GM21619 (cell line): ENCODE measurements at regions not wholly inside any gene's neighbourhood (a gene's known extent, or its start where the extent isn't known, plus 50 kb on each side); places are given as distances from the start of the nearest gene placed in this dataset.
A peak's percentile ranks its signal among the peaks of the same experiment; 100 is the strongest.
"Not testable (repeated sequence)": the region's sequence is repeated elsewhere in the genome, so short reads cannot be mapped to it uniquely, and the experiment has no call there.

Experiments used
- ATAC-seq: cut with Tn5 transposase; IDR thresholded peaks from one replicate; pipeline ENCODE4 v1.9.1; 2021; ENCODE audit not compliant: unreplicated experiment

DNA sequence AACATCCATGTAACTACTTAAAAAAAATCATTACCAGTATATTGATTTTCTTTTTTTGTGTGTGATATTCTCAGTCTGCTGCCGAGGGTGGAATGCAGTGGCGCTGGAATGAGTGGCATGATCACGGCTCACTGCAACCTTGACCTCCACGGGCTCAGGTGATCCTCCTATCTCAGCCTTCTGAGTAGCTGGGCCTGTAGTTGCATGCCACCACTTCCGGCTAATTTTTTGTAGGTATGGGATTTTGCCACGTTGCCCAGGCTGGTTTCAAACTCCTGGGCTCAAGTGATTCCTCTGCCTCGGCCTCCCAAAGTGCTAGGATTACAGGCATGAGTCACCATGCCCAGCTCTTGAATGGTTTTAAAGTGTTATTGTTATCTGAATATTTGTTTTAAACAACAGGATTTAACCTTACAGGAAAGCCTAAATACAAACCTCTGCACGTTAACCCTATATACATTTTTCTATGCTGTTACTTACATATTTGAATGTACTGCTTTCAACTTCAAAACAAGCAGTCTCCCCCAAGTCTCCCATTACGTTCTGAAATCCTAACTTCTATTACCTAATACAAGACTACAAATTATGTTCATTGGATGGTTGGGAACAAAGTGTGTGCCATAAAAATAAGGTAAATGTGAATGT, 61.7 kb downstream of the KPNA2 start:
- no peak for ATAC-seq

DNA sequence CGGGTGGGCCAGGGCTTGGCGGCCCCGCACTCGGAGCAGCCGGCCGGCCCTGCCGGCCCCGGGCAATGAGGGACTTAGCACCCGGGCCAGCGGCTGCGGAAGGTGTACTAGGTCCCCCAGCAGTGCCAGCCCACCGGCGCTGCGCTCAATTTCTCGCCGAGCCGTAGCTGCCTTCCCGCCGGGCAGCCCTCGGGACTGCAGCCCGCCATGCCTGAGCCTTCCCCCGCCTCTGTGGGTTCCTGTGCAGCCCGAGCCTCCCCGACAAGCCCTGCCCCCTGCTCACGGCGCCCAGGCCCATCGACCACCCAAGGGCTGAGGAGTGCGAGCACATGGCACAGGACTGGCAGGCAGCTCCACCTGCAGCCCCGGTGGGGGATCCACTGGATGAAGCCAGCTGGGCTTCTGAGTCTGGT, 63.8 kb downstream of the KPNA2 start:
- not testable (repeated sequence) for ATAC-seq

DNA sequence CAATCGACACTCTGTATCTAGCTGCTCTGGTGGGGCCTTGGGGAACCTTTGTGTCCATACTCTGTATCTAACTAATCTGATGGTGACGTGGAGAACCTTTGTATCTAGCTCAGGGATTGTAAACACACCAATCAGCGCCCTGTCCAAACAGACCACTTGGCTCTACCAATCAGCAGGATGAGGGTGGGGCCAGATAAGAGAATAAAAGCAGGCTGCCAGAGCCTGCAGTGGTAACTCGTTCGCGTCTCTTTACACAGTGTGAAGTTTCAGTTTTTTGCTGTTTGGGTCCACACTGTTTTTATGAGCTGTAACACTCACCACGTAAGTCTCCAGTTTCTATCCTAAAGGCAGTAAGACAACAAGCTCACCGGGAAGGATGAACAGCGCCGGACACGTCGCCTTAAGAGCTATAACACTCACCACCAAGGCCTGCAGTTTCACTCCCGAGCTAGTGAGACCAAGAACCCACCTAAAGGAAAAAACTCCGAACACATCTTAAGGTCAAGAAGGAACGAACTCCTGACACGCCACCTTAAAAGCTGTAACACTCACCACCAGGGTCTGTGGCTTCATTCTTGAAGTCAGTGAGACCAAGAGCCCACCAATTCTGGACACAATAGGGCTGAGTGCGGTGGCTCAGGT, 64.6 kb downstream of the KPNA2 start:
- no peak for ATAC-seq

DNA sequence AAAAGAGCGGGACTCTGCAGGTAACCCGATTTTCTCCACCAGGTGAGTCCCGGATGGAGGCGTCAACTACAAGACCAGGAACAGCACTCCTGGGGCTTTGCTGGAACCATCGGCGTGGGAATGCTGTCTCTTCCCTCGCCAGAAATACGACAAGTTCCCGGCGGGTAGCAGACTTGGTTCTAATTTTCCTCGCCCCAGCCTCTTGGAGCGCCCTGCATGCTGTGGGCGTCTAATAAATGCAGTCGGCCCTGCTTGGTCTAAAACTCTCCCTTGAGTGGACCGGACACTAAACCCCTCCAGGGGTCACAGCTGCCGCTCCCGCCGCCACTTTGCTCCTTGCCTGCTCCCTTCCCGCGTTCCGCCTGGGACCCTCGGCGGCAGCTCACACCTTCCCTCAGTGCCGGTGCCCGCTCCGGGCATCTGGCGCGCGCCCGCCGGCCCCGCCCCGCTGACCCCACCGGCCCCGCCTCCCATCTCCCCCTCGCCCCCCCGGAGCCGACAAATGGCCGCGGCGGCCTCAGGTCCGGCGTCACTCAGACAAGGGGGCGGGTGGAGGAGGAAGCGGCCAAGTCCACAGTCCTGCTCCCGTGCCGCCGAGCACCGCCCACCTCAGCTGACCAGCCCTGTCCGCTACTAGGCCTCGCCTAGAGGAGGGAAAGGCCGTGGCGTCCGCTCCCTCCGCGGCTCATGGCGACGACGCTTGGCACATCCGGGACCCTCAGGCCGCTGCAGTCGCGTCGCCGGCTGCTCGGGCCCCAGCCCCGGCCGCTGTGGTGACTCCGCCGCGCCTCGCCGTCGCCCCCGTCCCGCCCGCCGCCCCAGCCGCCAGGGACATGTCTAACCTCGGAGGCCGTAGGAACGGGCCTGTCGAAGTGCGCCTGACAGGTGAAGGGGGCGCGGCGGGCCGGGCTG, 65.8 kb downstream of the KPNA2 start:
- ATAC-seq: peak; percentile 72

DNA sequence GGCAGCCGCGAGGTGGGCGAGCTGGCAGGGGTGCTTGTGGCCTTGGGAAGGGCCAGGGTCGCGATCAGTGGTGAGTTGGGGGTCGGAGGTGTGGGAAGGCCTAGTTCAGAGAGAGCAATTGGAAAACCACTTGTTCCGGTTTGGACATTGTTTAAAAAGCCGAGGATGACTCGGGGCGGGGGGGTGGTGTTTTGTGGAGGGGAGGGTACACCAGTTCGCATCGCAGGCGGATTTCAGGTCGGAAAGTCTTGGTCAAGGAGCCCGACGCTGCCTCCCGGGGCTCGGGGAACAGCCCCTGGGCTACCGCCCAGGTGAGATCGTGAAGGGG, 66.4 kb downstream of the KPNA2 start:
- ATAC-seq: no peak

DNA sequence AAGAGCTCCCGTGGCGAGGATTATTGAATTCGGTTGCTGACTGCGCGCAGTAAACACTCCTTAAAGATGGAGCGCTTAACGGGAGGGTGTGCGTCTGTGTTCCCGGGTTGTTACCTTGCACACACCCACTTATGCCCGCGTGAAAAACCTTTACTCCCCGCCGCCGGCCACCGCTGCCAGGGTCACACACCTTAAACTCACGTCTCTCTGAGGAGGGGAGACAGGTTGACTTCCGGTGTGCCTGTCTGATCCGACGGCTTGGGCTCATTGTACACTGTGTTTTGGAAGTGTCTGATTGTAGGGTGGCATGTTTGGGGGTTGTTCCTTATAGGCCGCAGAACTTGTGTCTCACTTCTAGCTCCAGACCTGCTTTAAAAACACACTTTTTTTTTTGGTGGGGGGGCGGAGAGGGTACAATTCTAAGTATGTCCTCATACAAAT, 66.8 kb downstream of the KPNA2 start:
- no peak for ATAC-seq

DNA sequence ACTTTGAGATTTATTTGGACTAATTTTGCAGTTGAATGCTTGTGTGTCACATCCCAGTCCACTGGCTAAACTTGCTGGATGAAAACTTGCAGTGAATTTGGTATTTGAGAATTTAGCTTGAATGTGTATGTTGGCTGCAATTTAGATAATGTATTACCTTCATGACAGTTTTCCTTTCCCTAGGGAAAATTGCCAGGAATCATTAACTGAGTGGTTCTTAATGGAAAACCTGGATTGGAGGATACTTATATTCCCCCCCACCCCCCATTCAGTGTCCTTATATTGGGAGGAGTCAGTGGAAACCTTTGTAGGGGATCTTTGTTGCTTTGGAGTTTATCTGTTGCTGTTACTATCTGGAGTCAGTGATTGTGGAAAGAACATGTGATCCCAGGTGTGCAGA, 67.6 kb downstream of the KPNA2 start:
- no peak for ATAC-seq

DNA sequence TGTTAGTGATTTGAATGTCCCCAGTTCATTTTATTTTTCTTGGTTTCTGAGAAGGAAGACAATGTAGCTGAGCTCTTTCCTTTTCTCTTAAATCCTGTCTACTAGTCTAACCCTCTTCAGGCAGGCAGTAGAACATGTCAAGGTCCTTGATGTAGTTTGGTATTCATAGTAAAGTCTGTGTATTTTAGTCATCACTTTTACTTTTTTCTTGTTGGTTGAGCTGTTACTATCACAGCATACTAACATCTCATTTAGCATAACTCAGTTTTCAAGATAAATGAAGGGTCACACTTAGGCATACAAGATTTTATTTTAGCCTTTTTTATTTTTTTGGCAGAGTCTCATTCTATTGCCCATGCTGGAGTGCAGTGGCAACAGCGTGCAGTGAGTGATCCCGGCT, 70.5 kb downstream of the KPNA2 start:
- ATAC-seq: no peak

DNA sequence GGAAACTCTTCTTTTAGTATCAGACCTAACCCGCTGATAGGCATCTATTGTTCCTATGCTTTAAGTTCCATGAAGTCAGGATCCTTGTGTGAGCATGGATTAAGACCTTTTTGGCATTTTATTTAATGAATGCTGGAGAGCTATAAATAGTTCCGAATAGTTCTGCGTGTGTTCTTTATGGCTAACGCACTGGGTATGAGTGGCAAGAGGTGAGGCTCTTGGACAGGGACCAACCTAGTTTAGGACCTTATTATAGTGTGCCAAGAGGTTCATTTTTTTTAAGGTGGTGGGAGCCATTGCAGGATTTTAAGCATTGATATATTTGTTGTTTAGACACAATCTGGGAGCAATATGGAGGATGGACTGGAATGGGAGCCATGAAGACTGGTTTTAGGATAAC, 71.8 kb downstream of the KPNA2 start:
- ATAC-seq: no peak

DNA sequence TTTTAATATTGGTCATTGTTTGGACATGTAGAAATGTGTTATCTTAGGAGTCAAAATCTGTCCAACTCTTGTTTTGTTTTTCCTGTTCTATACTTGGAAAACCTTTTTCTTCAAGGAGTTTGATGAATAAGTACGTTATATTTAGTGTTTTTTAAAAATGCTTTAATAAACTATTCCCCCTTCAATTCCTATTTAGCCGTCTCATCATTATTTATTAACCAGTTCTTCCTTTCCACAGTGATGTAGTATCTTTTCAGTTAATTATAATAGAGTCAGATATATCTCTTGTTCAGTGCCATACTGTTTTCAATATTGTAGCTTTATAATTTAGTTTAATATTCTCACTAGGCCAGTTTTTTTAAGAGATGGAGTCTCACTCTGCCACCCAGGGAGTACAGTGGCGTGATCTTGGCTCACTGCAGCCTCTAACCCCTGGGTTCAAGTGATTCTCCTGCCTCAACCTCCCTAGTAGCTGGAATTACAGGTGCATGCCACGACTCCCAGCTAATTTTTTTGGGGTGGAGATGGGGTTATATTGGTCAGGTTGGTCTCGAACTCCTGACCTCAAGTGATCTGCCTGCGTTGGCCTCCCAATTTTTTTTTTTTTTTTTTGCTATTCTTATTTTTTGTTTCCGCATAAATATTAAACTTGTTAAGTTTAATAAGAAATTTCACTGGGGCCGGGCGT, 72.9 kb downstream of the KPNA2 start:
- no peak for ATAC-seq

DNA sequence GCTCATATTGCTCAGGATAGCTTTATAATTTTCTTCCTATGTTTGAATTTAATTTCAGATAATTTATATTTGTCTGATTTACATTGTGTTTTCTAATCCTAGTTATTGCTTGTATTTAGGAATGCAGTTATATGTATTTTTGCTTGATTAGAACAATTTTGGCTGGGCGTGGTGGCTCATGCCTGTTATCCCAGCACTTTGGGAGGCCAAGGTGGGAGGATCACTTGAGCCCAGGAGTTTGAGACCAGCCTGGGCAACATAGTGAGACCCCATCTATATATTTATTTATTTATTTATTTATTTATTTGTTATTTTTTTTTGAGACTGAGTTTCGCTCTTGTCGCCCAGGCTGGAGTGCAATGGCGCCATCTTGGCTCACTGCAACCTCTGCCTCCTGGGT, 73.9 kb downstream of the KPNA2 start:
- ATAC-seq: not testable (repeated sequence)

DNA sequence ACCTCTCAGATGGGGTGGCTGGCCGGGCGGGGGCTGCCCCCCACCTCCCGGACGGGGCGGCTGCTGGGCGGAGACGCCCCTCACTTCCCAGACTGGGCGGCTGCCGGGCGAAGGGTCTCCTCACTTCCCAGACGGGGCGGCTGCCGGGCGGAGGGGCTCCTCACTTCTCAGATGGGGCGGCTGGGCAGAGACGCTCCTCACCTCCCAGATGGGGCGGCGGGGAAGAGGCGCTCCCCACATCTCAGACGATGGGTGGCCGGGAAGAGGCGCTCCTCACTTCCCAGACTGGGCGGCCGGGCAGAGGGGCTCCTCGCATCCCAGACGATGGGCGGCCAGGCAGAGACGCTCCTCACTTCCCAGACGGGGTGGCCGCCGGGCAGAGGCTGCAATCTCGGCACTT, 80.7 kb downstream of the KPNA2 start:
- ATAC-seq: not testable (repeated sequence)

DNA sequence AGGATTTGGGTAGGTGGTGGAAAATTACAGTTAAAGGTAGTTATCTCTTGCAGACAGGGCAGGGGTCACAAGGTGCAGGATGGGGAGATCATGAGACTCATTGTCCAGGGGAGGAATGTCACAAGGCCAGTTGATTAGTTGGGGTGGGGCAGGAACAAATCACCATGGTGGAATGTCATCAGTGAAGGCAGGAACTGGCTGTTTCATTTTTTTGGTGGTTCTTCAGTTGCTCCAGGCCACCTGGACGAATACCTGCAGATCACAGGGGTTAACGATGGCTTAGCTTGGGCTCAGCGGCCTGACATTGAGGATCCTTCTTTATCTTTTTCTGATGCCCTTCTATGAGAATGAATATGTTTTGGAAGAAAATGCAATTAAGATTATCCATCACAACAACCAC, 87.1 kb downstream of the KPNA2 start:
- ATAC-seq: no peak

DNA sequence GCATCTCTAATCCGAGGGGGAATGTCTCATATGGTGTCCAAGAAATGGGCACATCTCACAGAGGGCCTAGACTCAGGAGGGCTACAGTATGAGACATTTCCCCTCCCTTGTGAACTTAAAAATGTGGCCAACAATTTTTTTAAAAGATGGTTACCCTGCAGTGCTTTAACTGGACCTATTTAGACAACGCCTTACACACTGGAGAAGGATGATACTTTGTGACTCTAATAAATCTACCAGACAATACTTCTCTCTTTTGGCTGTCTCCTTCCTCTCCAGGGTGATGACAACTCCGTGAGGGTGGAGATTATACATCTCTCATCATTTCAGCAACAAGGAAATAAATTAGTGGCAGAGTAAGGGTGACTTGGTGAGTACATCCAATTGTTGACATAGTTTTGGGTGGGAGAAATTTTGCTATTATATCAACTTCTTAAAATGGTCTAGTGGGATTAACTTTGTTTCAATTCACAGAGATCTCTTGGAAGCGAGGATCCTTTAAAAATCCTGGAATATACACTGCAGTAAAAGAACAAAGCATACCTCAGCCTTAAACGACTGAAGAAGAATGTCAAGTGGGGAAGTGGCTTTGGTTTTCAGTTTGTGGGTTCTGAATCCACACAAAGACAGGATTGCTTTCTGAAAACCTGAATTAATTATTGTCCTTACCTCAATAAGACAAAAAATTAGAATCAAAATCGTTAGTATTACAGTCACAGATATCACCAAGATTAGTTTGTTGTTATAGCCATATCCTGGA, 89.8 kb downstream of the KPNA2 start:
- ATAC-seq: no peak

DNA sequence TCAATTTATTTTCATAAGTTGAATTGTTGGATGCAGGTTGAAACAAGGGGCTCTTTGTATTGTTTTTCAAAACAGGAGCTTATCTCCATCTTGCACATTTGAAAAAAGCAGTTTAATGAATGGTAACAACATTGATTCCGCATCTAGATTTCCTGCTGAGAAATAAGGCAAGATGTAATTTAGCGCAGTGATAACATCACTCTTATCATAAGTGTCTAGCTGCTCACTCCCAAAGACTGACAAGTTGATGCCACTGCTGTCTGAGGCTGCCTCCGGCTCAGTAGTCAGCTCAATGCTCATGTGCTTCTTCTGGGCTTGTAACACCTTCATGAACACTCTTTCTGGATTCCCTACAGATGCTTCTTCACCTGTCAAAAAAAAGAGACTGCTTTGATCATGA, 92.4 kb downstream of the KPNA2 start:
- ATAC-seq: no peak

DNA sequence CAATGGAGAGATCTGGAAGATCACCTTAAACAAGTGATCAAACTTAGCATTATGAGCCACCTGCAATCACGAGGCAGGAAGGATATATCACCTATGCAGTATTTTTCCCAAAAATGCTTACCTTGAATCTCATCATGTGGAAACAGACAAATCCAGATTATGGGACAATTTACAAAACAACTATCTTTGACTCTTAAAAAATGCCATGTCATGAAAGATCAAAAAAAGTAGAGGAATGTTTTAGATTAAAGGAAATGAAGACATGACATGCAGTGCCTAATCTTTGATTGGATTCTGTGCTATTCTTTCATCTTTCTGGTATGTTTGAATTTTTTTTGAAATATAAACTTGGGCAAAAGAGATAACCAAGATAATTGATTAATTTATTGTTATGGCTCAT, 95.9 kb downstream of the KPNA2 start:
- no peak for ATAC-seq

DNA sequence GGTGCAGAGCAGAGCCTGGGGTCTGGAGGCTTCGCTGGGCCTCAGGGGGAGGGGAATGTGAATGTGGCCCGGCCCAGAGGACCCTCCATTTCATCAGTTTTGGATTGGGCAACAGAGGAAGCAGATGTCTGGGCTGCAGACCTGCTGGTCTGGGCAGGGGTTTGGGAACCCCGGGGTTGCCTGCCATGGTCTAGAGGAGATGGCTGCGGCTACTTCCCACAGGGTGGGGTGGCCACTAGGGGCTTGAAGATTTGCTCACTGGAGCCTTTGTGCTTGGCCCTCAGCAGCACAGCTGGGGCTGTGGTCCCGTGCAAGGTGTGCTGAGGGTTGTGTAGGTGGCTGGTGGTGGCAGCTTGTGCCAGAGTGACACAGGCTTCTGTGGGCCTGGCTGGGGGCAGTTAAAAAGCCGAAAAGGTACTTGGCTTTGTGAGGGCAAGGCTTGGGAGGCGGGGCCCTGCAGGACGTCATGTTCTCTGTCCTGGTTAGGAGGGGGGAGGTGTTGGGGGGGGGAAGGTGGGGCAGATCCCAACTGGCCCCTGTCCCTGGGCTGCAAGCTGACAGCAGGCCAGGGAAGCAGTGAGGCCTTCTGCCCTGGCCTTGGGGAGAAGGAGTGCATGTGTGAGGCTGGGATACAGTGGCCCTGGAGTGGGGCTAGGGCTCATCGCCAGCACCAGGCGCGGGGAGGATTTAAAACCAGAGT, 98.0 kb downstream of the KPNA2 start:
- no peak for ATAC-seq

DNA sequence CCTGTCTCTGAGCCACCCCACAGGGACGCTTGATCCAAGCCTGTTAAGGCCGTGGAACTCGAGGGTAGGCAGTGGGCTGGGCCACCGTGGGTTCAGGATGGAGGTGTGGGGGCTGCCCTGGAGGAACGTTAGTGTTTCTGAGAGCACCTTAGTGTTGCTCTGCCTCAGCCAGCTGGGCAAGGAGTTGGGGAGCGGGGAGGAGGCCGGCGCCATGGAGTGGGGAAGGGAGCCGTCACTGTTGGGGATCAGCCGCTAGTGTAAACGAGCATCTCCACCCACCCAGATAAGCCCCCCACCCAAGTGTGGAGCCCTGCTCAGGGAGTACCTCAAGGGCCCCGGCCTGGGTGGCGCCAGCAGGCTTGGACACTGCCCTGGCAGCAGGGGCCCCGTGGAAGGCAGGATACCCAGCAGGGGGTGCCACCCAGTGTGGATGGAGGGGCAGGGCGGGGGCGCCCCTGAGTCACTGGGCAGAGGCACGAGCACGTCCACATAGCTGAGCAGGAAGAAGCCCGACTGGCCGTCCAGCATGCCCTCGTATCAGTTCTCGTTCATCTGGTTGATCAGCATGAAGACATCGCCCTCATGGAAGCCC, 98.6 kb downstream of the KPNA2 start:
- ATAC-seq: no peak

DNA sequence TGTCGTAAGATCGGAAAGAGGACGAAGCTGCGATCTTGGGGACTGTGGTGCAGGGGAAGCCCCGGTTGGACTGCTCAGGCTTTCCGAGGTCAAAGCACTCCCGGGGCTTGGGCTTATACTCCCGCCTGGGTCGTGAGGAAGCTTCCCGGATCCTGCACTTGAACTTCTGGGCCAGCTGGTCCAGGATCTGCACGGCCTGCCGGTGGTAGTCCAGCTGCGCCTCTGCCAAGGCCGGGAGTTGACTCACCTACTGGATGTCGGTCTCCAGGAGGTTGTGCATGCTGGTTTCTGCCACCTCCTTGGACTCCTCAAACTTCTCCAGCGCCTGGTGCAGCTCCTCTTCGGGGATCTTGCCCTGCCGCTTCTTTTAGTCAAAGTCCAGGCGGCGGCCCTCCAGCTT, 99.2 kb downstream of the KPNA2 start:
- no peak for ATAC-seq
